Neural progenitor cell (in vitro differentiated cells): ENCODE measurements at regions not wholly inside any gene's neighbourhood (a gene's known extent, or its start where the extent isn't known, plus 50 kb on each side); places are given as distances from the start of the nearest gene placed in this dataset.

ENCODE experiments used
- DNase-seq: peaks from one replicate; pipeline ENCODE4 v3.0.0-alpha.2; 2016; ENCODE audit warnings: low spot score
- H2AFZ ChIP-seq: fragments of 200-600 bp; sonication (generic); replicated peaks from 2 replicates; pipeline ENCODE4 v1.6.1; 2016; ENCODE audit warnings: antibody characterized with exemption
- H3F3A ChIP-seq: fragments of 200-600 bp; sonication (generic); 2 replicates; pipeline ENCODE4 v1.6.1; 2016; ENCODE audit warnings: antibody characterized with exemption, low read depth
- H3K27ac ChIP-seq: fragments of 200-600 bp; sonication (generic); 2 replicates; pipeline ENCODE4 v1.5.1; 2016; ENCODE audit warnings: mild to moderate bottlenecking
- H3K27me3 ChIP-seq: fragments of 200-600 bp; sonication (generic); 2 replicates; pipeline ENCODE4 v1.6.1; 2016; ENCODE audit warnings: mild to moderate bottlenecking, moderate library complexity
- H3K36me3 ChIP-seq: fragments of 200-600 bp; sonication (generic); 2 replicates; pipeline ENCODE4 v1.5.1; 2016
- H3K4me1 ChIP-seq: fragments of 200-600 bp; sonication (generic); 2 replicates; pipeline ENCODE4 v1.6.1; 2016; ENCODE audit warnings: mixed run types
- H3K4me2 ChIP-seq: fragments of 200-600 bp; sonication (generic); 2 replicates; pipeline ENCODE4 v1.6.1; 2016
- H3K4me3 ChIP-seq: fragments of 200-600 bp; sonication (generic); 2 replicates; pipeline ENCODE4 v1.5.1; 2016
- H3K79me2 ChIP-seq: fragments of 200-600 bp; sonication (generic); 2 replicates; pipeline ENCODE4 v1.6.1; 2016; ENCODE audit warnings: low read depth
- H3K9ac ChIP-seq: fragments of 200-600 bp; sonication (generic); 2 replicates; pipeline ENCODE4 v1.6.1; 2016
- H3K9me3 ChIP-seq: fragments of 200-600 bp; sonication (generic); 2 replicates; pipeline ENCODE4 v1.5.1; 2016; ENCODE audit warnings: low read depth
- H4K20me1 ChIP-seq: fragments of 200-600 bp; sonication (generic); 2 replicates; pipeline ENCODE4 v1.6.1; 2016; ENCODE audit warnings: low read depth
- H3K27ac Mint-ChIP-seq: 3 replicates; pipeline ENCODE4 v1.8.0; 2021; ENCODE audit warnings: mixed read lengths
- H3K27me3 Mint-ChIP-seq: 2 replicates; pipeline ENCODE4 v1.8.0; 2022; ENCODE audit warnings: low read depth, mild to moderate bottlenecking, inconsistent platforms, moderate library complexity, mixed read lengths; ENCODE audit not compliant: insufficient read depth
- H3K36me3 Mint-ChIP-seq: 3 replicates; pipeline ENCODE4 v1.8.0; 2021; ENCODE audit warnings: mixed read lengths
- H3K4me1 Mint-ChIP-seq: 3 replicates; pipeline ENCODE4 v1.8.0; 2021; ENCODE audit warnings: mixed read lengths
- H3K4me3 Mint-ChIP-seq: 3 replicates; pipeline ENCODE4 v1.8.0; 2021; ENCODE audit warnings: mild to moderate bottlenecking, moderate library complexity, mixed read lengths
- H3K9me3 Mint-ChIP-seq: 3 replicates; pipeline ENCODE4 v1.8.0; 2020; ENCODE audit warnings: mixed read lengths
- CTCF ChIP-seq: fragments of 200-600 bp; sonication (generic); IDR thresholded peaks from 2 replicates; pipeline ENCODE4 v1.5.1; 2017; ENCODE audit warnings: antibody characterized with exemption, mild to moderate bottlenecking
- EZH2 ChIP-seq: fragments of 200-600 bp; sonication (generic); IDR thresholded peaks from 2 replicates; pipeline ENCODE4 v1.6.1; 2017; ENCODE audit warnings: antibody characterized with exemption, mild to moderate bottlenecking, moderate library complexity
- EZH2phosphoT487 ChIP-seq: fragments of 200-600 bp; sonication (generic); IDR thresholded peaks from 2 replicates; pipeline ENCODE4 v1.6.1; 2017; ENCODE audit warnings: antibody characterized with exemption

- Histone ChIP-seq H3K4me1 (peaks cover 4% of the 10 kb centered on the region), H3K27me3 (no peaks in the 10 kb centered on the region), H3F3A (no peaks in the 10 kb centered on the region), H3K4me3 (no peak overlapping the region), H3K79me2 (no peaks in the 10 kb centered on the region), H3K36me3 (no peaks in the 10 kb centered on the region), H3K27ac (no peak overlapping the region), H3K4me2 (no peak overlapping the region), H3K9ac (no peak overlapping the region), H3K9me3 (no peaks in the 10 kb centered on the region), H4K20me1 (no peaks in the 10 kb centered on the region), H2AFZ (peak overlapping the region; percentile 2)
- Mint-ChIP-seq H3K4me3 (no peak overlapping the region), H3K4me1 (peaks cover 18% of the 10 kb centered on the region), H3K27ac (no peak overlapping the region), H3K27me3 (no peaks in the 10 kb centered on the region), H3K36me3 (no peaks in the 10 kb centered on the region), H3K9me3 (peaks cover 12% of the 10 kb centered on the region)
- TF ChIP-seq CTCF (no peak), EZH2 (no peak), EZH2phosphoT487 (no peak)
- no peak for DNase-seq
Measured at GRCh38 chr5:158553195-158553961, 546.3 kb downstream of the EBF1 start.

- Histone ChIP-seq H3K79me2 (no peaks in the 10 kb centered on the region), H3F3A (no peaks in the 10 kb centered on the region), H2AFZ (no peak overlapping the region), H3K27ac (no peak overlapping the region), H3K36me3 (no peaks in the 10 kb centered on the region), H4K20me1 (no peaks in the 10 kb centered on the region), H3K4me3 (no peak overlapping the region), H3K9me3 (peaks cover 4% of the 10 kb centered on the region), H3K9ac (no peak overlapping the region), H3K4me2 (no peak overlapping the region), H3K4me1 (peaks cover 4% of the 10 kb centered on the region), H3K27me3 (no peaks in the 10 kb centered on the region)
- H3K36me3 Mint-ChIP-seq: no peaks in the 10 kb centered on the region
- DNase-seq: no peak
- H3K27me3 Mint-ChIP-seq: peaks cover 9% of the 10 kb centered on the region
- TF ChIP-seq EZH2 (no peak), EZH2phosphoT487 (no peak), CTCF (no peak)
- H3K4me3 Mint-ChIP-seq: no peak overlapping the region
- no peak overlapping the region for H3K27ac Mint-ChIP-seq
- peaks cover 18% of the 10 kb centered on the region for H3K4me1 Mint-ChIP-seq
- peaks cover 17% of the 10 kb centered on the region for H3K9me3 Mint-ChIP-seq
Measured at GRCh38 chr5:158552241-158552640, 547.5 kb downstream of the EBF1 start.

GRCh38 chr5:158549311-158549710, 550.4 kb downstream of the EBF1 start:
- no peak overlapping the region for H3K27ac ChIP-seq
- Mint-ChIP-seq H3K27ac (no peak overlapping the region), H3K9me3 (peaks cover 13% of the 10 kb centered on the region), H3K36me3 (no peaks in the 10 kb centered on the region), H3K4me1 (peaks cover 17% of the 10 kb centered on the region), H3K27me3 (peaks cover 9% of the 10 kb centered on the region), H3K4me3 (no peak overlapping the region)
- peak overlapping the region; percentile 44 for H2AFZ ChIP-seq
- no peak overlapping the region for H3K9ac ChIP-seq
- no peaks in the 10 kb centered on the region for H3K79me2 ChIP-seq
- no peaks in the 10 kb centered on the region for H3K36me3 ChIP-seq
- no peaks in the 10 kb centered on the region for H3F3A ChIP-seq
- DNase-seq: no peak
- H3K27me3 ChIP-seq: no peaks in the 10 kb centered on the region
- H4K20me1 ChIP-seq: no peaks in the 10 kb centered on the region
- H3K4me3 ChIP-seq: no peak overlapping the region
- TF ChIP-seq EZH2: no peak
- TF ChIP-seq EZH2phosphoT487: no peak
- TF ChIP-seq CTCF: no peak
- H3K9me3 ChIP-seq: peaks cover 4% of the 10 kb centered on the region
- H3K4me1 ChIP-seq: peaks cover 4% of the 10 kb centered on the region
- H3K4me2 ChIP-seq: no peak overlapping the region
